Ovary (tissue), 3 donors: ENCODE measurements at regions not wholly inside any gene's neighbourhood (a gene's known extent, or its start where the extent isn't known, plus 50 kb on each side); places are given as distances from the start of the nearest gene placed in this dataset.

Experiments used
- POLR2A ChIP-seq: fragments of 450-650 bp; IDR thresholded peaks from one replicate; pipeline ENCODE4 v1.6.1; 2017; ENCODE audit warnings: antibody characterized with exemption, mild to moderate bottlenecking, moderate library complexity
- TF ChIP-seq, protein P1 (sequence below), 3 donors: fragments of 450-650 bp in 2 of 3; fragments of 200-600 bp in 1 of 3; IDR thresholded peaks; one replicate each; pipeline versions ENCODE4 v1.5.1 to v1.8.0; 2016 to 2022; ENCODE audit warnings: antibody characterized with exemption in 3 of 3, mild to moderate bottlenecking in 1 of 3
- donor health status: DM: no; HTN: no; CAD: no.

DNA sequence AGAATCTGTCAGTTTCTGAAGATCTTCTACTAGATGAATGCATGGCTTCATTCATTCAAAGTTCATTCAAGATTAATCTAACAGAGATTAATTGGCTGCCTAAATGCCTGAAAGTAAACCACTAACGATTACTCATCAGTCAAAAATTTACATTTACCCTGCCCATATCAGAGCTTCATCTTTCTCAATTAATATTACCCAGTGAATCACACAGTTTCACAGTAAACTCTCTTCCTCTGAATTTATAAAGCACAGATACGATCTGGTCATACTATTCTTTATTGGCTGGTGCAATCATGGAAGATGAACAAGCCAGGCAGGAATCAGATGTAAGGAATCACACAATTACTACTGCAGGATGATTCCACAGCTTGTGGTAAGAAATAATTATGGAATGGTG lies 377.7 kb downstream of the SLC16A7 start:
- TF ChIP-seq POLR2A: no peak
- TF ChIP-seq, protein P1, sequence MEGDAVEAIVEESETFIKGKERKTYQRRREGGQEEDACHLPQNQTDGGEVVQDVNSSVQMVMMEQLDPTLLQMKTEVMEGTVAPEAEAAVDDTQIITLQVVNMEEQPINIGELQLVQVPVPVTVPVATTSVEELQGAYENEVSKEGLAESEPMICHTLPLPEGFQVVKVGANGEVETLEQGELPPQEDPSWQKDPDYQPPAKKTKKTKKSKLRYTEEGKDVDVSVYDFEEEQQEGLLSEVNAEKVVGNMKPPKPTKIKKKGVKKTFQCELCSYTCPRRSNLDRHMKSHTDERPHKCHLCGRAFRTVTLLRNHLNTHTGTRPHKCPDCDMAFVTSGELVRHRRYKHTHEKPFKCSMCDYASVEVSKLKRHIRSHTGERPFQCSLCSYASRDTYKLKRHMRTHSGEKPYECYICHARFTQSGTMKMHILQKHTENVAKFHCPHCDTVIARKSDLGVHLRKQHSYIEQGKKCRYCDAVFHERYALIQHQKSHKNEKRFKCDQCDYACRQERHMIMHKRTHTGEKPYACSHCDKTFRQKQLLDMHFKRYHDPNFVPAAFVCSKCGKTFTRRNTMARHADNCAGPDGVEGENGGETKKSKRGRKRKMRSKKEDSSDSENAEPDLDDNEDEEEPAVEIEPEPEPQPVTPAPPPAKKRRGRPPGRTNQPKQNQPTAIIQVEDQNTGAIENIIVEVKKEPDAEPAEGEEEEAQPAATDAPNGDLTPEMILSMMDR (IDR thresholded peaks at IDR 0.05): no peak
